ENCODE measurements at regions not wholly inside any gene's neighbourhood (a gene's known extent, or its start where the extent isn't known, plus 50 kb on each side); places are given as distances from the start of the nearest gene placed in this dataset.
"Not testable (repeated sequence)": the region's sequence is repeated elsewhere in the genome, so short reads cannot be mapped to it uniquely, and the experiment has no call there.

DNA sequence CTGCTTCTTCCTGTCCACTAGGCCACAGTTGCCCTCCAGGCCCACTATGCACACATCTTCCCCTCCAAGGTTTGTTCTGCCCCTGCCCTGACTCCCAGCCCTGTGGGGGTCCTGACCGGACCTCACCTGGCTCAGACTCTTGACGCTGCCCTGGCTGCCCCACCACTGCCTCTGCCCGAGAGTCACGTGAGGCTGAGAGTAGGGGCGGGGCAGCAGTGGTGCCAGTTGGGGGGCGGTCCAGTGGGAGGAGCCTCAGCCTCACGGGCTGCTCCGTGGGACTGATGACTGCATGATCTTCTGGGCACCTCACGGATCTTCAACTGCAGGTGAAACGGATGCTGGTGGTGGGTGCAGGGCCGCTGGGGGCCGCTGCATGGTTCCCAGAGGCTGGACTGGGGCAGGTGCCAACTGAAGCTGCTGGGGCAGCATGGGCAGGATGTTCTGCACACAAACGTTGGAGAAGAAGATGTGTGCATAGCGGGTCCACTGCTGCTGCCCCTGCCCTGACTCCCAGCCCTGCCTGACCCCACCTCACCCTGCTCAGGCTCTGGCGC lies 77.6 kb downstream of the HHIPL2 start:
- DNase-seq; H3K36me3 Mint-ChIP-seq (ENCODE audit: low read depth); CTCF ChIA-PET; intact Hi-C loops (cut with micrococcal nuclease); H3K27ac Mint-ChIP-seq; H3K27me3 Mint-ChIP-seq (ENCODE audit: low read depth); H3K4me1 Mint-ChIP-seq (ENCODE audit: low read depth); H3K4me3 Mint-ChIP-seq; H3K9me3 Mint-ChIP-seq: not testable (repeated sequence)

DNA sequence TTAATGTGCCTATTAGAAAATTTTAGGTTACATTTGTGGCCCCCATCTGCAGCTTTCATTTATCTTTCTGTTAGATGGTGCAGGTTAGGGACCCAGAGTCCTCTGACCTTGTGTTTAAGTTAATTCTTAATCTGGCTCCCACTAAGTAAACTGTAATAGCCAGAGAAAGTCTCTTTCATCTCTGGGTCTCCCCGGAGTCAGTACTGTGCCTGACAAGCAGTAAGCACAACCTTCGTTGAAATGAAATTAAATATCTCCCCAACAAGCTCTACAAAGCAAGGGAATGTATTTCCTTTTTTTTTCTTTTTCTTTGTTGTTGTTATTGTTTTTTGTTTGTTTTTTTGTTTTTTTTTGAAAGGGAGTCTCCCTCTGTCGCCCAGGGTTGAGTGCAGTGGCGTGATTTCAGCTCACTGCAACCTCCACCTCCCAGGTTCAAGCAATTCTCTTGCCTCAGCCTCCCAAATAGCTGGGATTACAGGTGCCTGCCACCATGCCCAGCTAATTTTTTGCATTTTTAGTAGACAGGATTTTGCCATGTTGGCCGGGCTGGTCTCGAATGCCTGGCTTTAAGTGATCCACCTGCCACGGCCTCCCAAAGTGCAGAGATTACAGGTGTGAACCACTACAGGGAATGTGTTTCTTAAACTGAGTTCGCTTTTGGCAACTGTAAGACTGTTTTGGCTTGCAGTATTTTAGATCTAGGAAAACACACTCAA lies 81.6 kb downstream of the HHIPL2 start:
- intact Hi-C loops (cut with micrococcal nuclease), result loop anchor here (10.0 kb wide), 1 partner anchor 308 kb away; no protein-coding TSS in a partner anchor

DNA sequence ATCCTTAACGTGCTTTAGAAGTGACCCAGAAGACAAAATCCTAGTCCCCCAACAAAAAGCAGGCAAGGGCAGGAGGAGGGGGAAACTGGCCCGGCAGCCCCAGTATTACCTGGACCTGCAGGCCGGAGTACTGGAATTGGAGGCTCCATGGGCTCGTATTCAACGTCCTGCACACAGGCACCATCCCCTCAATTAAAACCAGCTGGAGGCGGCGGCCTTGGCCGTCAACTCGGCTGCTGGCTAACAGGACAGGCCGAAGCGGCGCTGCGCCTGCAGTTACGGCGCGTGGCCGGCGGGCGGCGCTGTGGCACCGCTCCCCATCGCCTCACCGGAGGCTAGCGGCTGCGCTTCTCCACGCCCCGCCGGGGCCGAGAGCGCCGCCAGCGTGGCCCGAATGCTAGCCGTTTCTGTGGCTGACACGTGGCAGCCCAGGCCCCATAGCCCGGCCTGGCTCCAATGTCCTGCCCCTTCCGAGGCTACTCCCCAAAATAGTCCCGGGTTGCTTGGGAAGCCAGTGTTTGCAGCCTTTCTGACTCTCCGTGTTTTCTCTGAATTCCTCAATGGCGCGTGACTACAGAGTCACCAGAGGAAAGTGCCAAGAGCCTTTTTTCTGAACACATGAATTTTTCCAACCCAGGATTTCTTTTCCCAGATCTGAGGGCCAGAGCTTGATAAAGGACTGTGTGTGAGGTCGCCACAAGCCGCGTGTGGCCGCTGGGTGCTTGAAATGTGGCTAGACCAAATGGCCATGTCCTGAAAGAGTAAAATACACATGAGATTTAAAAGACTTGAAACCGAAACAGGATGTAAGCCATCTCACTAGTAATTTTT lies 82.5 kb downstream of the HHIPL2 start:
- H3K27me3 Mint-ChIP-seq (ENCODE audit: low read depth), result no peaks in the 10 kb centered on the region
- peak overlapping the region; percentile 85 for H3K27ac Mint-ChIP-seq
- peak; percentile 78 for DNase-seq
- H3K9me3 Mint-ChIP-seq, result no peaks in the 10 kb centered on the region
- CTCF ChIA-PET, result interaction anchor here (0.7 to 3.8 kb wide), 15 partner anchors 10 to 624 kb away, joined by 3 to 36 read pairs (median 3); partner anchors contain the start of gene TAF1A
- intact Hi-C loops (cut with micrococcal nuclease), result loop anchor here (1.0 to 10.0 kb wide), 8 partner anchors 124 to 658 kb away; partner anchors contain the start of genes MIA3 and TAF1A
- peak overlapping the region; percentile 67 for H3K4me3 Mint-ChIP-seq
- H3K36me3 Mint-ChIP-seq (ENCODE audit: low read depth), result no peaks in the 10 kb centered on the region
- peaks cover 10% of the 10 kb centered on the region for H3K4me1 Mint-ChIP-seq (ENCODE audit: low read depth)

More for the DNA sequence above, 81.6 kb downstream of the HHIPL2 start:
- no peaks in the 10 kb centered on the region for H3K36me3 Mint-ChIP-seq (ENCODE audit: low read depth)
- no peak overlapping the region for H3K4me3 Mint-ChIP-seq
- H3K4me1 Mint-ChIP-seq (ENCODE audit: low read depth), result peaks cover 10% of the 10 kb centered on the region
- no peaks in the 10 kb centered on the region for H3K9me3 Mint-ChIP-seq
- no peak for DNase-seq
- H3K27ac Mint-ChIP-seq, result no peak overlapping the region
- no peaks in the 10 kb centered on the region for H3K27me3 Mint-ChIP-seq (ENCODE audit: low read depth)
- CTCF ChIA-PET, result interaction anchor here (1.4 to 3.8 kb wide), 5 partner anchors 11 to 623 kb away, joined by 3 to 36 read pairs (median 5); no protein-coding TSS in a partner anchor

DNA sequence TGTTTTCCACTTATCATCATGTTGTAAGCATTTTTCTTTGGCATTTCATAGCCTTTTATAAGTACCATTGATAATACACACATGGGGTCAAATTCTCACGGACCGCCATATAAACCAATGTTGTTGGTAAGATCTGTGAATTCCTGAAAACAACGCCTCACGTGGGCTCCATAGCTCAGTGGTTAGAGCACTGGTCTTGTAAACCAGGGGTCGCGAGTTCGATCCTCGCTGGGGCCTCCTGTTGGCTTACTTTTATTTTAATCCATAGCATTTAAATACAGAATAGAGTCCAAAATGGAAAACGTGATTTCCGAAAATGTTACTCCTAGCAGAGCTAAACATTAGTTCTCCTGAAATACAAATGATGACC lies 83.1 kb downstream of the HHIPL2 start:
- no peaks in the 10 kb centered on the region for H3K9me3 Mint-ChIP-seq
- intact Hi-C loops (cut with micrococcal nuclease), result loop anchor here (1.0 to 10.0 kb wide), 8 partner anchors 124 to 658 kb away; partner anchors contain the start of genes MIA3 and TAF1A
- H3K4me3 Mint-ChIP-seq, result peak overlapping the region; percentile 67
- H3K36me3 Mint-ChIP-seq (ENCODE audit: low read depth), result no peaks in the 10 kb centered on the region
- peak overlapping the region; percentile 68 for H3K27ac Mint-ChIP-seq
- peak; percentile 84 for DNase-seq
- CTCF ChIA-PET, result interaction anchor here (0.7 to 3.8 kb wide), 14 partner anchors 10 to 625 kb away, joined by 3 to 36 read pairs (median 3); partner anchors contain the start of gene TAF1A
- H3K27me3 Mint-ChIP-seq (ENCODE audit: low read depth), result no peaks in the 10 kb centered on the region
- H3K4me1 Mint-ChIP-seq (ENCODE audit: low read depth), result peaks cover 10% of the 10 kb centered on the region

DNA sequence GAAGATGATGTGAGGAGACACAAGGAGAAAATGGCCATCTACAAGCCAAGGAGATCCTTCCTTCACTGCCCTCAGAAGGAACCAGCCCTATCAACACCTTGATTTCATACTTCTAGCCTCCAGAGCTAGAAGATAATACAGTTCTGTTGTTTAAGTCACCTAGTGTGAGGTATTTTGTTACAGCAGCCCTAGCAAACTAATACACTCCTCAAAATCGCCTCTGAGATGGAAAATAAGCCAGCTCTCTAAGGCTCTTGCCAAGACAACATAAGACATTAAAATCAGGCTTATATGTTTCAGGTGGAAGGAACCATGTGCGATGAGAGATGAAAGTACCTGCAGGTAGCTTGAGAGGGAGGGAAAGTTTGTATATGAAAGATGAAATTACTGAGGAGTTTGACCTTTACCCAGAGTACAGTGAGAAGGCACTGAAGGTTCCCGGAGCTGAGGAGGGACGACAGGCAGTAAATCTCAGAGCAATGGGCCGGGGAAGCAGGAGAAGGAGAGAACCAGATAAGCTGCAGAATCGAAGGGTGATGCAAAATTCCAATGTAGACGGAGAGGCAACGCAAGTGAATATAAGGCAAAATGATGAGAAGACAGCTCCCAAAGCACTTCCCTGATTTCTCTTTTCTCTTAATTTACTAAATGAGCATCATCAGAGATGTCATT lies 84.7 kb downstream of the HHIPL2 start:
- peaks cover 10% of the 10 kb centered on the region for H3K4me1 Mint-ChIP-seq (ENCODE audit: low read depth)
- intact Hi-C loops (cut with micrococcal nuclease), result loop anchor here (10.0 kb wide), 1 partner anchor 312 kb away; no protein-coding TSS in a partner anchor
- H3K36me3 Mint-ChIP-seq (ENCODE audit: low read depth), result no peaks in the 10 kb centered on the region
- H3K27me3 Mint-ChIP-seq (ENCODE audit: low read depth), result no peaks in the 10 kb centered on the region
- CTCF ChIA-PET, result interaction anchor here (1.5 to 2.3 kb wide), 2 partner anchors 8 to 171 kb away, joined by 10 to 13 read pairs; no protein-coding TSS in a partner anchor
- no peak overlapping the region for H3K4me3 Mint-ChIP-seq
- no peak for DNase-seq
- H3K27ac Mint-ChIP-seq, result no peak overlapping the region
- H3K9me3 Mint-ChIP-seq, result peaks cover 2% of the 10 kb centered on the region

DNA sequence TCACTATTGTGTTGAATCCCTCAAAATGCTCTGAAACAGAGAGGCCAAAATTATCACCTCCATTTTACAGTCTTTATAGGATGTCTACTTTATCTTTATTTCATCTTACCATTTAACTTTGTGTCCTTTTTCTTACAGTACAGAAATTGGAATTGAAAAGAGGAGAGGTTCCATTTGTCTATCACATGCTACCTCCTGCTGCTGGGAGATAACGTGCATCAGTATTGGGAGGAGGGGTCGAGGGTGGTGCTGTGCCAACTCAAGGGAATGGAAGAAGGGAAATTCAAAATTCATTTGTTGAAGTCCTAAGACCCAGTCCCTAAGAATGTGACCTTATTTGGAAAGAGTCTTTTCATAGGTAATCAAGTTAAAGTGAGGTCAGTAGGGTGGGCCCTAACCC lies 85.3 kb downstream of the HHIPL2 start:
- intact Hi-C loops (cut with micrococcal nuclease), result loop anchor here (10.0 kb wide), 1 partner anchor 312 kb away; no protein-coding TSS in a partner anchor

DNA sequence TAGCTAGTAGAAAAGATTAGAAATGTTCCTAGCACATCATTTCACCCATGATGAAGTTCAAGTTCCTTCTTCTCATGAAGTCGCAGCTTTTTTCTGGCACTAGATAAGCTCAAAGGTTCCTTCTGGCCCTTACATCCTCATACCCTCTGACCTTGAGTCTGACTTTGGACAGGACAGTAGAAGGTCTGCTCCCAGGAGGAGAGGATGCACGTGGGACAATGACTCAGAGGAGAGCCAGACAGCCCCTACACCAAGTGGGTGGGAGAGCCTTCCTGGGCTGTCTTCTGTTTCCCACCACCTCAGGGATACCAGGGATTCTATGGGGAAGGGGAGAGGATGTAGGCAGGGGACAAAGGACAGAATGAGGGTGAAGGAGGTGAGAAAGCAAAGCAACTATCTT lies 86.0 kb downstream of the HHIPL2 start:
- no peak overlapping the region for H3K4me3 Mint-ChIP-seq
- peaks cover 8% of the 10 kb centered on the region for H3K9me3 Mint-ChIP-seq
- no peak for DNase-seq
- no peaks in the 10 kb centered on the region for H3K27me3 Mint-ChIP-seq (ENCODE audit: low read depth)
- H3K36me3 Mint-ChIP-seq (ENCODE audit: low read depth), result no peaks in the 10 kb centered on the region
- intact Hi-C loops (cut with micrococcal nuclease), result loop anchor here (10.0 kb wide), 1 partner anchor 313 kb away; no protein-coding TSS in a partner anchor
- CTCF ChIA-PET, result interaction anchor here (2.3 kb wide), 1 partner anchor 172 kb away, joined by 13 read pairs; no protein-coding TSS in a partner anchor
- no peak overlapping the region for H3K27ac Mint-ChIP-seq
- H3K4me1 Mint-ChIP-seq (ENCODE audit: low read depth), result peaks cover 10% of the 10 kb centered on the region

More for the DNA sequence above, 85.3 kb downstream of the HHIPL2 start:
- H3K27me3 Mint-ChIP-seq (ENCODE audit: low read depth), result no peaks in the 10 kb centered on the region
- H3K9me3 Mint-ChIP-seq, result peaks cover 2% of the 10 kb centered on the region
- H3K36me3 Mint-ChIP-seq (ENCODE audit: low read depth), result no peaks in the 10 kb centered on the region
- no peak overlapping the region for H3K27ac Mint-ChIP-seq
- peaks cover 10% of the 10 kb centered on the region for H3K4me1 Mint-ChIP-seq (ENCODE audit: low read depth)
- H3K4me3 Mint-ChIP-seq, result no peak overlapping the region
- CTCF ChIA-PET, result interaction anchor here (1.5 to 2.3 kb wide), 2 partner anchors 8 to 172 kb away, joined by 10 to 13 read pairs; no protein-coding TSS in a partner anchor
- no peak for DNase-seq

DNA sequence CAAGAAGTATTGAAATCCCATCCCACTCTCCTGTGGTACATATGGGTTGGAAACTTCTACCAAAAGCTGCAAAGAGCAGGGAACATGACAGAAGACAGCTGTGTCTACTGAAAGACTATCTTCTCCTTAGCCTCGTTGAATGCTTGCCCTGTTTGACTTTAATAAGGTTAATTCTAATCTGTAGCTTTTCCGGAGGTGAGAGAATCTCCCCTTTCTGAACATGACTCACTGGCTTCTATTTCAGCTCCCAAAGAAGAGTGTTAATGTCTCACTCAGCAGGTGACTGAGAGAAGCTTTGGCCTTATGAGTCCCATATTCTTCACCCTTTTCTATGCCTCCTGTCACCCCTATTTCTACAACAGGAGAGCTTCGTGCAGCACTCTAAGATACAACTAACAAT lies 88.3 kb downstream of the HHIPL2 start:
- intact Hi-C loops (cut with micrococcal nuclease), result loop anchor here (5.0 to 10.0 kb wide), 6 partner anchors 132 to 1582 kb away; partner anchors contain the start of gene HLX
- CTCF ChIA-PET, result no interaction called here
- Mint-ChIP-seq H3K27ac (no peak overlapping the region), H3K36me3 (ENCODE audit: low read depth) (no peaks in the 10 kb centered on the region), H3K27me3 (ENCODE audit: low read depth) (no peaks in the 10 kb centered on the region), H3K9me3 (peaks cover 10% of the 10 kb centered on the region), H3K4me3 (no peak overlapping the region), H3K4me1 (ENCODE audit: low read depth) (peaks cover 13% of the 10 kb centered on the region)
- no peak for DNase-seq

DNA sequence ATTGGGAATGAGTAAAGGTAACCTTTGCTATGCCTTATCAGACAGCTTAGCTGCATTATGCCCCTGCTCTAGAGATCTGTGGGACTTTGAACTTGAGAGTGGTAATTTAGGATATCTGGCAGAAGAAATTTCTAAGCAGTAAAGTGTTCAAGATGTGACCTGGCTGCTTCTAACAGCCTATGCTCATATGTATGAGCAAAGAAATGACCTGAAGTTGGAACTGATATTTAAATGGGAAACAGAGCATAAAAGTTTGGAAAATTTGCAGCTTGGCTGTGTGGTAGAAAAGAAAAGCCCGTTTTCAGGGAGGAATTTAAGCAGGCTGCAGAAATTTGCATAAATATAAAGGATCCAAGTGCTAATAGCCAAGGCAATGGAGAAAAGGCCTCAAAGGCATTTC lies 90.4 kb downstream of the HHIPL2 start:
- no peaks in the 10 kb centered on the region for H3K27me3 Mint-ChIP-seq (ENCODE audit: low read depth)
- peaks cover 18% of the 10 kb centered on the region for H3K4me1 Mint-ChIP-seq (ENCODE audit: low read depth)
- CTCF ChIA-PET, result interaction anchor here (0.6 kb wide), 1 partner anchor 351 kb away, joined by 4 read pairs; no protein-coding TSS in a partner anchor
- H3K27ac Mint-ChIP-seq, result no peak overlapping the region
- intact Hi-C loops (cut with micrococcal nuclease), result loop anchor here (5.0 to 10.0 kb wide), 5 partner anchors 130 to 1580 kb away; partner anchors contain the start of gene HLX
- no peaks in the 10 kb centered on the region for H3K36me3 Mint-ChIP-seq (ENCODE audit: low read depth)
- H3K4me3 Mint-ChIP-seq, result no peak overlapping the region
- H3K9me3 Mint-ChIP-seq, result peaks cover 10% of the 10 kb centered on the region
- no peak for DNase-seq

DNA sequence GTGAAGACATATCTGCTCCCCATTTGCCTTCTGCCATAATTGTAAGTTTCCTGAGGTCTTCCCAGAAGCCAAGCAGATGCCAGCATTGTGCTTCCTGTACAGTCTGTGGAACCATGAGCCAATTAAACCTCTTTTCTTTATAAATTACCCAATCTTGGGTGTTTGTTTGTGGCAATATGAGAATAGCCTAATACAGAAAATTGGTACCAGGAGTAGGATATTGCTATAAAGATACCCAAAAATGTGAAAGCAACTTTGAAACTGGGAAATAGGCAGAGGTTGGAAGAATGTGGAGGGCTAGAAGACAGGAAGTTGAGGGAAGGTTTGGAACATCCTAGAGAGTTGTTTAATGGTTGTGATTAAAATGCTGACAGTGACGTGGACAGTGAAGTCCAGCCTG lies 90.8 kb downstream of the HHIPL2 start:
- H3K9me3 Mint-ChIP-seq, result peaks cover 10% of the 10 kb centered on the region
- no peak for DNase-seq
- H3K36me3 Mint-ChIP-seq (ENCODE audit: low read depth), result no peaks in the 10 kb centered on the region
- H3K27ac Mint-ChIP-seq, result no peak overlapping the region
- no peaks in the 10 kb centered on the region for H3K27me3 Mint-ChIP-seq (ENCODE audit: low read depth)
- intact Hi-C loops (cut with micrococcal nuclease), result loop anchor here (5.0 to 10.0 kb wide), 5 partner anchors 130 to 1580 kb away; partner anchors contain the start of gene HLX
- H3K4me3 Mint-ChIP-seq, result no peak overlapping the region
- CTCF ChIA-PET, result interaction anchor here (0.6 to 3.9 kb wide), 4 partner anchors 8 to 350 kb away, joined by 4 to 25 read pairs (median 11); no protein-coding TSS in a partner anchor
- H3K4me1 Mint-ChIP-seq (ENCODE audit: low read depth), result peaks cover 18% of the 10 kb centered on the region

DNA sequence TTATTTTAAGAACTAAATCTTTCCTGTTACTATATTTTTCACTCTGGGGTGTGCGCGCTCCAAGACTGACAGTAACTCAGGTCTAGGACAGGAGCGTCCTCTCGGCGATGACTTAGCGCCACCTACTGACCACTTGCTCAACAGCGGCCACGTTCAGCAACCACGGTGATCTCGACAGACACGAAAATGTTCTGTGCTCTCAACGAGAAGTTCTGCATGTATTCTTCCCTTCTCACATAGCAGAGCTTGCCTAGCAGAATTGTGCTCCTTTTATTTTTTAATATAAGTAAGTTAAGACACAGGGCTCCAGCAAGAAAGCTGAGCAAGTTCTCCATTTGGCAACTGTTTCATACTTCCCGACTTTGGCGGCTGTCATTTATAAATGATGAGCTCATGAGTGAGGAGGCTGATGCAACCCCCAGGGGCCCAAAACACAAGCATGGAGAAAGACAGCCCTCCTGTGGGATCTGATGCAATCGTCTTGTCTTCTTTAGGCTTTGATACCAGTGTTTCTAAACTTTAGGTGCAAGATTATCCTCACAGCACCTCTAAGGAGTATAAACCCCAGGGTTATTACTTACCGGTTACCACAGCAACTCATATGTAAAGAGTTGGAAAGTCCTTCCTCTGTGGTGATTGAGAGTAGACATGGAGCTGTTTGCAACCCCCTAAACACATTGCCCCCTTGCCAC lies 92.6 kb downstream of the HHIPL2 start:
- peaks cover 18% of the 10 kb centered on the region for H3K4me1 Mint-ChIP-seq (ENCODE audit: low read depth)
- DNase-seq, result peak; percentile 92
- no peaks in the 10 kb centered on the region for H3K36me3 Mint-ChIP-seq (ENCODE audit: low read depth)
- H3K27me3 Mint-ChIP-seq (ENCODE audit: low read depth), result no peaks in the 10 kb centered on the region
- intact Hi-C loops (cut with micrococcal nuclease), result loop anchor here (1.0 to 10.0 kb wide), 13 partner anchors 39 to 1645 kb away; partner anchors contain the start of genes DUSP10 and HLX
- no peak overlapping the region for H3K4me3 Mint-ChIP-seq
- no peak overlapping the region for H3K27ac Mint-ChIP-seq
- CTCF ChIA-PET, result interaction anchor here (0.6 to 4.6 kb wide), 56 partner anchors 8 to 1020 kb away, joined by 3 to 80 read pairs (median 4); no protein-coding TSS in a partner anchor
- H3K9me3 Mint-ChIP-seq, result peaks cover 10% of the 10 kb centered on the region
